ENCODE measurements at regions not wholly inside any gene's neighbourhood (a gene's known extent, or its start where the extent isn't known, plus 50 kb on each side); places are given as distances from the start of the nearest gene placed in this dataset.

GRCh38 chr16:80449392-80449791 lies 91.4 kb upstream of the DYNLRB2 start:
- no peak for TF ChIP-seq CTCF (IDR thresholded peaks at IDR 0.05)
- TF ChIP-seq POLR2A (IDR thresholded peaks at IDR 0.05) = no peak

All from lower leg skin (tissue), 3 donors.